HK-2 (cell line): ENCODE measurements at regions not wholly inside any gene's neighbourhood (a gene's known extent, or its start where the extent isn't known, plus 50 kb on each side); places are given as distances from the start of the nearest gene placed in this dataset.

Experiments
- DNase-seq: peaks from one replicate; pipeline ENCODE4 v3.0.0-alpha.2; 2018; ENCODE audit not compliant: unreplicated experiment

GRCh38 chr1:99571092-99571734, 74.7 kb upstream of the PALMD start:
- DNase-seq = no peak

DNA sequence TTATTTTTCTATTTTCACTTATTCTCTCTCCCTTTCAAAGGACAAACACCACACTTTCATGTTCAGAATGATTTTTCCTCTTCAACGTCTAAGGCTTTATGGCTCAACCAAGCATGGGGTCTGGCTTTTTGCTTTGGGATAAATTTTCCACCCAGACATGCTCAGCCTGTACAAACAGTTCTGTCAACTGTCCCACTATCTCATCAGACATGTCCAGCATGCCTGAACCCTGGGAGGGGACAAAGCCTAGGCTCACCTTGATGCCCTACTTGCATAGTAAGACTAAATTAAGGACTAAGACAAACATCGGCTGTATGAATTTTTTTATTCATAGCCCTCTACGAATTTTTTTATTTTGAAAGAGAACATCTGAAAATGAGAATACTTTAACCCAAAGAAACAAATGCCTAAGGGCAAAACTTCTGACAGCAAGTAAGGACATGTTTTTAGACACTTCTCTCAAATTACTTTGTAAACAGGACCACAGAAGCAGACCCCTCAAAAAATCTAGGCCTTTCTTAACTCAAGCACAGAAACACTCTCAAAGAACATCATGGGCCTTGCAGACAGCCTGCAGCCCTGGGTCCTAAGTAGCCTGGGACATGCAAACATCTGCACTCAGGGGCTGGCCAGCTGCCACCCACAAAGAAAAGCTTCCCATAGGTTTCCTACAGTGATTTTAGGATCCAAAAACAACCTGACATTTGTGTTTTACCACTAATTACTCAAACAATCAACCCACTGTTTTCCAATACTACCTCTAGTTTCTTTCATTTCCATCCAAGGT, 72.3 kb upstream of the PALMD start:
- no peak for DNase-seq

- DNase-seq = no peak
Measured at GRCh38 chr1:99577313-99577712, 68.6 kb upstream of the PALMD start.

DNA sequence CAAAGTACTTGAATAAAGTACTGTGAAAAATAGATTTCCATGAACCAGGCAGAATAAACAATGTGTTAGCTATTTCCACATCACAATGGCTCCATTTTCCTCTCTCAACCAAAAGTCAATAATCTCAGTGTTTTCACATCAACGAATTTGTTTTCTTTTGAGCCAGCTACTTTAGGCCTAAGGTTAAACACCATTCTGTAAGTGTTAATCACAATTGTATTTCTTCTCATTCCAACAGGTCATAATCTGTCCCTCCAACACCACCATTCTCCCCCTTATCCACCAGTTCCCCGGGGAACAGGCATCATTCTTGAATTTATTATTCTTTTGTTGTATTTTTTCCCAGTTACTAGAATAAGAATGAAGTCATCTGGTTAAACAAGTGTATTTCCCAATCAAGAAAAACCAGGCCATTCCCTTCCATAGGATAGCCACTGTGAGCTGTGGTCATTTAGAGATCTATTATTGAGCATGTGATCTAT, 66.2 kb upstream of the PALMD start:
- no peak for DNase-seq

DNA sequence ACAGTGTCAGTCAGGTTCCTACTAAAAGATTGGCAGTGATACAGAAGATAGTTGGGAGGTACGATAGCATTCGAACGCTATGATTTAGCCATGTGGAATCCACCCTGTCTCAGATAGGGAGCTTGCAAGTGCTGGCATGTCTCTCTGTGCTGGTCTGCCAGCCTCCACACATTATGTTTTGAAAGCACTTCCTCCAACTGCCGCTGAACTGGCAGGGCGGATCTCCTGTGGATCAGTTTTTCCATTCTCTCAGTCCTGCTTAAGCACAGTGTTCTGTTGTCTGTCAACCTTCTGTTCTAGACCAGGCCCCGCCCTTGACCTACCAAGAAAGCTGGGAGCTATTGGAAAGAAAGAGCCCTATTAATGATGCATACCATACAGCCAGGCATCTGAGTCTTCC, 65.5 kb upstream of the PALMD start:
- no peak for DNase-seq

DNA sequence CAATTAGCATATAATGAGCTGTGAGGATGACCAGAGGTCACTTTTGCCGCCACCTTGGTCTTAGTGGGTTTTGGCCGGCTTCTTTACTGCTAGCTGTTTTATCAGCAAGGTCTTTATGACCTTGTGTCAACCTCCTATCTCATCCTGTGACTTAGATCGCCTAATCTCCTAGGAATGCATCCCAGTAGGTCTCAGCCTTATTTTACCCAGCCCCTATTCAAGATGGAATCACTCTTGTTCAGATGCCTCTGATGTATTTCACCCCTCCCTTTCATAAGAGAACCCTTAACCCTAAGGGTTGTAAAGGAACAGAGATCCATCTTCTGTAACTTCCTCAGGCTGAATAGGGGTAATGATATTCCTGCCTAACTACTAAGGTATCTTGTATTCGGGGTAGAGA, 58.9 kb upstream of the PALMD start:
- no peak for DNase-seq

- DNase-seq = no peak
Measured at GRCh38 chr1:99589186-99589636, 56.7 kb upstream of the PALMD start.

- peak; percentile 25 for DNase-seq
Measured at GRCh38 chr1:99590578-99591209, 55.2 kb upstream of the PALMD start.

- no peak for DNase-seq
Measured at GRCh38 chr1:99591886-99592285, 54.0 kb upstream of the PALMD start.

DNA sequence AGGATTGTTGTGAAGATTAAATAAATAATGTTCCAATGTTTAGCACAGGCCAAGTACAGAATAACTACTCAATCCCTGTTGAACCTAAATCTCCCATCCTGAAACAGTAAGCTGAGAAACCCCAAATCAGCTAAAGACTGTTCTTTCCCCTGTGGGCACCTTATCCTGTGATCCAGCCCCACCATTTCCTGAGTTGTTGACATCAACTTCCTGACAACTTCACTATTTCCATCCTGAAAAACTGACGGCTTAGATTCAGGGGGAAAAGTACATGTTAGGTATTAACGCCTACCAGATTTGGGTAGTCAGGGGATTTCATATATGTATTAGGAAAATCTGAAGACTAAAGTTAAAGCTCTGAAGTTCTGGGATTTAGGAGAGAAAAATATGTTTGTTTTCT, 51.7 kb upstream of the PALMD start:
- no peak for DNase-seq

DNA sequence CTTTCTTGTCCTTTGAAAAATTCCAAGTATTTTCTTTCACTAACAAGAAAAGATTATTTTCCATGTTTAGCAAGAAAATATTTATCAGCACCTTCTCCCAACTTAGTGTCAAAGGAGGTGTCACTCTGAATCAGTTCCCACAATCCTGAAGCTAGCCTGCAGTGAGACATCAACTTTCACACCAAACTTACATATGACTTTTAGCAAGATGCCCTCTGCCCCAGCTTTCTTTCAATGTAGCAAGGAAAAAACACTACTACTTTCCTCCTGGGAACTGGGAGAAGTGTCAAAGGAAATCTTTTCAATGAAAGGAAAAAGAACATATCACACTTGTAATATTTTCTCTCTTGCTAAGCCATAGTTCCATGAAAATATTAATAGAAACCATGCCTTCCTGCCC, 50.9 kb upstream of the PALMD start:
- DNase-seq = no peak

DNA sequence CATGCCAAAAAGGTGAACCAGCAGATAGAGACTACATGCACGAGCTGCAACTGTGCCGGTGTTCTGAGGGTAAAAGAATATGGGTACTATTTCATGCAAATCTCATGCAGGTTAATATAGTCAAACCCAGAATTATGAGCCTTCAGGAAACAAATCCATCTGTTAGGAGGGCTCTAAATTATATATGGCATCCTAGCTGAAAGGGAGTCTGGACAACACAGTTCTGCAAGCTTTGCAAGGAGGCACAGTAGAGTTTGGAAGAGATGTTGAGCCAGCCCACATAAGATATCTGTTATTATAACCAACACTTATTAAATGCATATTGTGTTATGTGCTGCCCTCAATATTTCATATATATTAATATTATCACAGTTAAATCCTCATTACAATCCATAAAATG, 50.5 kb upstream of the PALMD start:
- DNase-seq = no peak
